K562 (cell line): ENCODE measurements at regions not wholly inside any gene's neighbourhood (a gene's known extent, or its start where the extent isn't known, plus 50 kb on each side); places are given as distances from the start of the nearest gene placed in this dataset.

Source experiments
- HMGN3 ChIP-seq: IDR thresholded peaks from 2 replicates; pipeline ENCODE4 v1.6.1; 2011; ENCODE audit warnings: borderline replicate concordance, low read depth, mild to moderate bottlenecking, mixed read lengths, low read length; ENCODE audit not compliant: insufficient read length; ENCODE audit errors: extremely low read depth
- MYC ChIP-seq, 2 experiments: fragments of 250-450 bp in 1 of 2; sonication (Bioruptor Pico) in 1 of 2; IDR thresholded peaks; 2 replicates each; pipeline versions ENCODE4 v1.5.1 to v1.6.1; 2012 to 2021; ENCODE audit warnings: low read depth in 2 of 2, borderline replicate concordance in 1 of 2, improper control_type of control experiment in 1 of 2, low read length in 1 of 2, mild to moderate bottlenecking in 1 of 2, moderate library complexity in 1 of 2
- OTX1 ChIP-seq: fragments of 450-650 bp; formaldehyde crosslinking; IDR thresholded peaks from 2 replicates; pipeline ENCODE4 v1.4.0; 2022; ENCODE audit warnings: mild to moderate bottlenecking
- SAFB ChIP-seq: fragments of 200-400 bp; formaldehyde crosslinking; IDR thresholded peaks from 2 replicates; pipeline ENCODE4 v1.6.1; 2017; ENCODE audit warnings: low read depth, low read length, borderline replicate concordance
- SFPQ ChIP-seq: fragments of 200-400 bp; formaldehyde crosslinking; IDR thresholded peaks from 2 replicates; pipeline ENCODE4 v1.6.1; 2017; ENCODE audit warnings: mild to moderate bottlenecking, low read depth, low read length, moderate library complexity
- SLC30A9 ChIP-seq: fragments of 250-450 bp; sonication (Bioruptor Pico); IDR thresholded peaks from 2 replicates; pipeline ENCODE4 v1.8.0; 2022; ENCODE audit warnings: mild to moderate bottlenecking, moderate library complexity
- SREBF1 ChIP-seq: fragments of 150-350 bp; IDR thresholded peaks from 2 replicates; pipeline ENCODE4 v1.6.1; 2014; ENCODE audit warnings: antibody characterized with exemption, low read depth, low read length, borderline replicate concordance
- SREBF2 ChIP-seq: sonication (generic); formaldehyde crosslinking; IDR thresholded peaks from 2 replicates; pipeline ENCODE4 v1.4.0; 2020; ENCODE audit warnings: mild to moderate bottlenecking, missing genetic modification reagents
- STAT6 ChIP-seq: sonication (generic); formaldehyde crosslinking; IDR thresholded peaks from 2 replicates; pipeline ENCODE4 v1.8.1; 2023; ENCODE audit warnings: mild to moderate bottlenecking, missing genetic modification reagents
- SUPT5H ChIP-seq: fragments of 450-650 bp; IDR thresholded peaks from 2 replicates; pipeline ENCODE4 v1.6.1; 2016
- TCFL5 ChIP-seq: fragments of 250-450 bp; sonication (Bioruptor Pico); conservative IDR thresholded peaks from 2 replicates; pipeline ENCODE4 v1.6.1; 2021; ENCODE audit warnings: mild to moderate bottlenecking, moderate library complexity, matching md5 sums
- ZBTB2 ChIP-seq: fragments of 450-650 bp; IDR thresholded peaks from 2 replicates; pipeline ENCODE4 v1.6.1; 2016; ENCODE audit warnings: antibody characterized with exemption
- ZBTB26 ChIP-seq: fragments of 450-650 bp; formaldehyde crosslinking; IDR thresholded peaks from 2 replicates; pipeline ENCODE4 v1.4.0; 2022; ENCODE audit warnings: missing genetic modification characterization
- ZC3H11A ChIP-seq: IDR thresholded peaks from 2 replicates; pipeline ENCODE4 v1.6.1; 2012; ENCODE audit warnings: low read depth, low read length, improper control_type of control experiment
- ZNF699 ChIP-seq: fragments of 250-450 bp; sonication (Bioruptor Pico); IDR thresholded peaks from 2 replicates; pipeline ENCODE4 v1.8.0; 2021; ENCODE audit warnings: mild to moderate bottlenecking, moderate library complexity; ENCODE audit not compliant: insufficient replicate concordance

- TF ChIP-seq ZBTB26: peak; percentile 86
- TF ChIP-seq ZC3H11A: no peak
- TF ChIP-seq TCFL5 (CRISPR knock-in tag): no peak
- TF ChIP-seq MYC (IDR thresholded peaks at IDR 0.05; ENCODE audit: low read depth, low read length): no peak
- TF ChIP-seq MYC (CRISPR knock-in tag; IDR thresholded peaks at IDR 0.05; ENCODE audit: borderline replicate concordance, low read depth): no peak
- TF ChIP-seq SLC30A9 (CRISPR knock-in tag): no peak
- TF ChIP-seq SUPT5H: peak; percentile 26
- no peak for TF ChIP-seq SREBF2 (CRISPR knock-in tag)
- no peak for TF ChIP-seq HMGN3
- peak; percentile 95 for TF ChIP-seq OTX1
- no peak for TF ChIP-seq ZNF699 (CRISPR knock-in tag)
- no peak for TF ChIP-seq SFPQ
- peak; percentile 89 for TF ChIP-seq ZBTB2
- no peak for TF ChIP-seq SREBF1
- TF ChIP-seq STAT6 (CRISPR knock-in tag): no peak
- TF ChIP-seq SAFB: no peak
These were observed 642.5 kb downstream of the ACTR3B start (continued) for GRCh38 chr7:153401795-153402720.
